A549 (cell line): ENCODE measurements at regions not wholly inside any gene's neighbourhood (a gene's known extent, or its start where the extent isn't known, plus 50 kb on each side); places are given as distances from the start of the nearest gene placed in this dataset.

Source experiments
- ATAC-seq, 2 experiments: fragments of 200-7000 bp in 1 of 2; fragments of >200 bp in 1 of 2; cut with Nextera tagmentation in 1 of 2; cut with Tn5 transposase in 1 of 2; 3 replicates each; pipeline versions ENCODE4 v1.8.0 to v1.9.1; 2018 to 2020; ENCODE audit warnings: mild to moderate bottlenecking in 1 of 2, moderate library complexity in 1 of 2
- CTCF ChIA-PET: fragments of 300-600 bp; sonication (Branson Sonifier 250); formaldehyde crosslinking; extraction: SDS; loops from one replicate; lab custom pipeline; 2021; ENCODE audit warnings: antibody characterized with exemption, inconsistent platforms; lab: Yijun Ruan, JAX
- POLR2A ChIA-PET: fragments of 350-600 bp; formaldehyde crosslinking; extraction: SDS; loops from one replicate; lab custom pipeline; 2021; ENCODE audit warnings: antibody characterized with exemption, inconsistent platforms; lab: Yijun Ruan, JAX
- DNase-seq, 2 experiments: peaks; one replicate each; pipeline versions ENCODE4 v3.0.0 to v3.0.0-alpha.2; 2011 to 2016; ENCODE audit warnings: low read depth in 1 of 2, low spot score in 1 of 2
- FAIRE-seq: peaks from 2 replicates; lab custom pipeline; 2011; peaks lifted over from hg19 to GRCh38; lab: Jason Lieb, UNC
- H3K27ac ChIP-seq, 2 experiments: fragments of >200 bp; sonication (Bioruptor Twin); formaldehyde crosslinking; 3 replicates each; pipeline ENCODE4 v1.5.1; 2016 to 2017
- H3K4me1 ChIP-seq: fragments of >200 bp; sonication (Bioruptor Twin); formaldehyde crosslinking; 3 replicates; pipeline ENCODE4 v1.6.1; 2016
- H3K4me2 ChIP-seq: fragments of >200 bp; sonication (Bioruptor Twin); formaldehyde crosslinking; 3 replicates; pipeline ENCODE4 v1.6.1; 2016
- H3K4me3 ChIP-seq: fragments of >200 bp; sonication (Bioruptor Twin); formaldehyde crosslinking; 3 replicates; pipeline ENCODE4 v1.5.1; 2016
- H3K9me3 ChIP-seq: fragments of >200 bp; sonication (Bioruptor Twin); formaldehyde crosslinking; 3 replicates; pipeline ENCODE4 v1.6.1; 2016
- ATOH8 ChIP-seq: fragments of 250-450 bp; sonication (Bioruptor Pico); IDR thresholded peaks from 2 replicates; pipeline ENCODE4 v1.5.0; 2020; ENCODE audit warnings: low read depth, mild to moderate bottlenecking, moderate library complexity
- BCL3 ChIP-seq: fragments of >200 bp; sonication (Bioruptor Twin); formaldehyde crosslinking; IDR thresholded peaks from 3 replicates; pipeline ENCODE4 v1.6.1; 2016
- BHLHE40 ChIP-seq: IDR thresholded peaks from 2 replicates; pipeline ENCODE4 v1.6.1; 2012; ENCODE audit warnings: low read depth, low read length, inconsistent platforms
- CBX2 ChIP-seq: fragments of 200-600 bp; sonication (generic); IDR thresholded peaks from 2 replicates; pipeline ENCODE4 v1.6.1; 2016; ENCODE audit warnings: low read depth, mild to moderate bottlenecking, borderline replicate concordance
- CHD2 ChIP-seq: fragments of 150-350 bp; IDR thresholded peaks from 2 replicates; pipeline ENCODE4 v1.6.1; 2014; ENCODE audit warnings: low read length; ENCODE audit not compliant: partially characterized antibody
- CHD4 ChIP-seq: fragments of 200-600 bp; sonication (generic); IDR thresholded peaks from 2 replicates; pipeline ENCODE4 v1.6.1; 2016; ENCODE audit warnings: antibody characterized with exemption, mild to moderate bottlenecking, borderline replicate concordance
- CTCF ChIP-seq: fragments of >200 bp; sonication (Bioruptor Twin); formaldehyde crosslinking; IDR thresholded peaks from 3 replicates; pipeline ENCODE4 v1.5.1; 2016
- ELK1 ChIP-seq: fragments of 150-350 bp; IDR thresholded peaks from 2 replicates; pipeline ENCODE4 v1.6.1; 2014; ENCODE audit warnings: low read depth, mild to moderate bottlenecking, low read length
- EP300 ChIP-seq, 2 experiments: fragments of >200 bp; sonication (Bioruptor Twin); formaldehyde crosslinking; IDR thresholded peaks; 2 replicates in 1 of 2; 3 replicates in 1 of 2; pipeline ENCODE4 v1.6.1; 2016 to 2017
- FOSL2 ChIP-seq, 2 experiments: fragments of 450-650 bp in 1 of 2; fragments of >200 bp in 1 of 2; sonication (Bioruptor Twin) in 1 of 2; formaldehyde crosslinking; IDR thresholded peaks; 2 replicates each; pipeline versions ENCODE4 v1.5.0 to v1.6.1; 2016 to 2020; ENCODE audit warnings: mild to moderate bottlenecking in 1 of 2, moderate library complexity in 1 of 2
- FOXS1 ChIP-seq: fragments of 250-450 bp; sonication (Bioruptor Pico); IDR thresholded peaks from 2 replicates; pipeline ENCODE4 v1.5.0; 2020; ENCODE audit warnings: mild to moderate bottlenecking, moderate library complexity
- HES2 ChIP-seq: fragments of >200 bp; sonication (Bioruptor Twin); formaldehyde crosslinking; IDR thresholded peaks from 2 replicates; pipeline ENCODE4 v1.6.1; 2016
- HEYL ChIP-seq: fragments of 250-450 bp; sonication (Bioruptor Pico); IDR thresholded peaks from 2 replicates; pipeline ENCODE4 v1.8.0; 2021; ENCODE audit warnings: mild to moderate bottlenecking, moderate library complexity
- HMGXB4 ChIP-seq: fragments of 250-450 bp; sonication (Bioruptor Pico); IDR thresholded peaks from 2 replicates; pipeline ENCODE4 v1.5.0; 2021; ENCODE audit warnings: mild to moderate bottlenecking, moderate library complexity, borderline replicate concordance
- HOXB13 ChIP-seq: fragments of 250-450 bp; sonication (Bioruptor Pico); IDR thresholded peaks from 2 replicates; pipeline ENCODE4 v1.5.0; 2020; ENCODE audit warnings: low read depth, mild to moderate bottlenecking, moderate library complexity
- JUNB ChIP-seq: fragments of >200 bp; sonication (Bioruptor Twin); formaldehyde crosslinking; IDR thresholded peaks from 2 replicates; pipeline ENCODE4 v1.6.1; 2016
- KDM5A ChIP-seq: fragments of 200-600 bp; sonication (generic); IDR thresholded peaks from 2 replicates; pipeline ENCODE4 v1.6.1; 2016; ENCODE audit warnings: antibody characterized with exemption, mild to moderate bottlenecking
- MAX ChIP-seq: IDR thresholded peaks from 2 replicates; pipeline ENCODE4 v1.6.1; 2012
- NPAS2 ChIP-seq: fragments of 250-450 bp; sonication (Bioruptor Pico); IDR thresholded peaks from 2 replicates; pipeline ENCODE4 v1.8.0; 2022; ENCODE audit warnings: mild to moderate bottlenecking, moderate library complexity, borderline replicate concordance
- NR3C1 ChIP-seq: fragments of >200 bp; sonication (Bioruptor Twin); formaldehyde crosslinking; IDR thresholded peaks from 3 replicates; pipeline ENCODE4 v1.6.1; 2017
- PBX3 ChIP-seq: IDR thresholded peaks from 2 replicates; pipeline ENCODE4 v1.6.1; 2012
- POLR2A ChIP-seq: IDR thresholded peaks from 2 replicates; pipeline ENCODE4 v1.6.1; 2012; ENCODE audit warnings: mild to moderate bottlenecking, low read length
- POLR2AphosphoS2 ChIP-seq: conservative IDR thresholded peaks from 2 replicates; pipeline ENCODE4 v1.6.1; 2012; ENCODE audit warnings: low read length, improper control_type of control experiment, inconsistent platforms
- RARB ChIP-seq: fragments of 250-450 bp; sonication (Bioruptor Pico); IDR thresholded peaks from 2 replicates; pipeline ENCODE4 v1.8.0; 2021; ENCODE audit warnings: mild to moderate bottlenecking, moderate library complexity
- RNF2 ChIP-seq: fragments of 200-600 bp; sonication (generic); IDR thresholded peaks from 2 replicates; pipeline ENCODE4 v1.6.1; 2016; ENCODE audit warnings: low read depth, mild to moderate bottlenecking, antibody characterized with exemption, moderate library complexity, borderline replicate concordance
- SMC3 ChIP-seq: fragments of >200 bp; sonication (Bioruptor Twin); formaldehyde crosslinking; IDR thresholded peaks from 3 replicates; pipeline ENCODE4 v1.6.1; 2018; ENCODE audit warnings: inconsistent platforms
- TFCP2L1 ChIP-seq: fragments of 250-450 bp; sonication (Bioruptor Pico); IDR thresholded peaks from 2 replicates; pipeline ENCODE4 v1.5.0; 2021; ENCODE audit warnings: mild to moderate bottlenecking
- ZNF302 ChIP-seq: fragments of 250-450 bp; sonication (Bioruptor Pico); IDR thresholded peaks from 2 replicates; pipeline ENCODE4 v1.9.0; 2021; ENCODE audit warnings: inconsistent platforms, mild to moderate bottlenecking, moderate library complexity
- WGBS: methylation state at CpG from one replicate; pipeline ENCODE4 v1.1.6; 2017; ENCODE audit errors: missing lambda C conversion rate; 5-methylcytosine and 5-hydroxymethylcytosine counted together

GRCh38 chr18:9000733-9001132 is 101.8 kb upstream of the NDUFV2 start:
- no peak overlapping the region for H3K4me2 ChIP-seq
- FAIRE-seq (no peak), ATAC-seq (no peak)
- no peak overlapping the region for H3K27ac ChIP-seq
- no peaks in the 10 kb centered on the region; the same call in 2 of the 3 replicates for H3K9me3 ChIP-seq
- ChIA-PET CTCF (interaction anchor here (1.4 to 3.4 kb wide), 2 partner anchors 12 to 347 kb away, joined by 5 to 20 read pairs; no protein-coding TSS in a partner anchor), POLR2A (no interaction called here)
- H3K4me3 ChIP-seq, result no peak overlapping the region
- TF ChIP-seq KDM5A (no peak), HES2 (no peak), ELK1 (no peak), SMC3 (no peak), POLR2AphosphoS2 (no peak), TFCP2L1 (no peak), CHD4 (no peak), ZNF302 (no peak), BHLHE40 (no peak), HEYL (CRISPR knock-in tag) (no peak), ATOH8 (CRISPR knock-in tag) (no peak), HMGXB4 (CRISPR knock-in tag) (no peak), NR3C1 (no peak), FOSL2 (IDR thresholded peaks at IDR 0.05) (no peak), FOSL2 (CRISPR knock-in tag; IDR thresholded peaks at IDR 0.05) (no peak)
- TF ChIP-seq, all 56 proteins: peak for 0
- no peak for DNase-seq
- H3K4me1 ChIP-seq, result peaks cover 21% of the 10 kb centered on the region
- 79% methylated on average over 5 of the region's 5 CpGs for WGBS

- DNase-seq (no peak), ATAC-seq (no peak), FAIRE-seq (no peak)
- Histone ChIP-seq H3K9me3 (no peaks in the 10 kb centered on the region; the same call in 2 of the 3 replicates), H3K4me2 (no peak overlapping the region), H3K27ac (no peak overlapping the region), H3K4me3 (no peak overlapping the region)
- ChIA-PET CTCF (interaction anchor here (1.4 kb wide), 1 partner anchor 347 kb away, joined by 5 read pairs; no protein-coding TSS in a partner anchor), POLR2A (no interaction called here)
- 70% methylated on average over 3 of the region's 3 CpGs for WGBS
- TF ChIP-seq CHD4, result no peak
- TF ChIP-seq PBX3, result no peak
- TF ChIP-seq MAX, result no peak
- no peak for TF ChIP-seq JUNB
- no peak for TF ChIP-seq HEYL (CRISPR knock-in tag)
- no peak for TF ChIP-seq CHD2
- no peak for TF ChIP-seq FOXS1 (CRISPR knock-in tag)
- no peak for TF ChIP-seq EP300 (IDR thresholded peaks at IDR 0.05)
- no peak for TF ChIP-seq CBX2
- no peak for TF ChIP-seq BCL3
- TF ChIP-seq RNF2, result no peak
- TF ChIP-seq POLR2AphosphoS2, result no peak
- TF ChIP-seq RARB (CRISPR knock-in tag), result no peak
- TF ChIP-seq CTCF, result no peak
- TF ChIP-seq KDM5A, result no peak
- no peak for TF ChIP-seq HOXB13 (CRISPR knock-in tag)
- no peak for TF ChIP-seq POLR2A
- TF ChIP-seq NPAS2 (CRISPR knock-in tag), result no peak
- no peak for TF ChIP-seq BHLHE40
- TF ChIP-seq, all 56 proteins: peak for 0
- peaks cover 20% of the 10 kb centered on the region for H3K4me1 ChIP-seq
Observed at GRCh38 chr18:9001209-9001608, 101.3 kb upstream of the NDUFV2 start.
